Gastroesophageal sphincter (tissue), 3 donors: ENCODE measurements at regions not wholly inside any gene's neighbourhood (a gene's known extent, or its start where the extent isn't known, plus 50 kb on each side); places are given as distances from the start of the nearest gene placed in this dataset.

ENCODE experiments used
- EP300 ChIP-seq: sonication (generic); formaldehyde crosslinking; IDR thresholded peaks from one replicate; pipeline ENCODE4 v1.6.1; 2017; ENCODE audit warnings: antibody characterized with exemption, mild to moderate bottlenecking
- POLR2AphosphoS5 ChIP-seq: sonication (generic); formaldehyde crosslinking; IDR thresholded peaks from one replicate; pipeline ENCODE4 v1.6.1; 2017; ENCODE audit warnings: antibody characterized with exemption
- TF ChIP-seq, protein P1 (sequence below), 4 experiments: fragments of 200-600 bp in 2 of 4; fragments of 450-650 bp in 2 of 4; sonication (generic) in 1 of 4; IDR thresholded peaks; one replicate each; pipeline ENCODE4 v1.5.1; 2017 to 2019; ENCODE audit warnings: antibody characterized with exemption in 4 of 4, mild to moderate bottlenecking in 2 of 4, moderate library complexity in 2 of 4

DNA sequence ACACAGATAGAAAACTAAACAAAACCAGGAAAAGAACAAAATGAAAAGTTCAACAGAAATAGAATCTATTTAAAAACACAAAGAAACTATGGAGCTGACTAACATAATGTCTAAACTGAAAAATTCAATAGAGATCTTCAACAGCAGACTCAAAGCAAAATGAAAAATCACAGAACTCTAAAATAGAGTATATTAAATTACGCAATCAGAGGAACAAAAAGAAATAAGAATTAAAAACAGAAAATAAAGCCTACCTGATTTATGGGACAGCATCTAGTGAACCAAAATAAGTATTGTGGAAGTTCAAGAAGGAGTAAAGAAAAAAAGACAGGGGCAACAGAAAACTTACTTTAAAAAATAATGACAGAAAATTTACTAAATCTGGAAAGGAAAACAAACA lies 152.1 kb upstream of the GALNT5 start:
- TF ChIP-seq, protein P1, sequence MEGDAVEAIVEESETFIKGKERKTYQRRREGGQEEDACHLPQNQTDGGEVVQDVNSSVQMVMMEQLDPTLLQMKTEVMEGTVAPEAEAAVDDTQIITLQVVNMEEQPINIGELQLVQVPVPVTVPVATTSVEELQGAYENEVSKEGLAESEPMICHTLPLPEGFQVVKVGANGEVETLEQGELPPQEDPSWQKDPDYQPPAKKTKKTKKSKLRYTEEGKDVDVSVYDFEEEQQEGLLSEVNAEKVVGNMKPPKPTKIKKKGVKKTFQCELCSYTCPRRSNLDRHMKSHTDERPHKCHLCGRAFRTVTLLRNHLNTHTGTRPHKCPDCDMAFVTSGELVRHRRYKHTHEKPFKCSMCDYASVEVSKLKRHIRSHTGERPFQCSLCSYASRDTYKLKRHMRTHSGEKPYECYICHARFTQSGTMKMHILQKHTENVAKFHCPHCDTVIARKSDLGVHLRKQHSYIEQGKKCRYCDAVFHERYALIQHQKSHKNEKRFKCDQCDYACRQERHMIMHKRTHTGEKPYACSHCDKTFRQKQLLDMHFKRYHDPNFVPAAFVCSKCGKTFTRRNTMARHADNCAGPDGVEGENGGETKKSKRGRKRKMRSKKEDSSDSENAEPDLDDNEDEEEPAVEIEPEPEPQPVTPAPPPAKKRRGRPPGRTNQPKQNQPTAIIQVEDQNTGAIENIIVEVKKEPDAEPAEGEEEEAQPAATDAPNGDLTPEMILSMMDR (IDR thresholded peaks at IDR 0.05), result no peak
- no peak for TF ChIP-seq POLR2AphosphoS5
- TF ChIP-seq EP300, result no peak
